Neuronal stem cell (in vitro differentiated cells): ENCODE measurements at regions not wholly inside any gene's neighbourhood (a gene's known extent, or its start where the extent isn't known, plus 50 kb on each side); places are given as distances from the start of the nearest gene placed in this dataset.

Experiments
- DNase-seq: peaks from one replicate; pipeline ENCODE4 v3.0.0-alpha.2; 2013; ENCODE audit warnings: low spot score
- H2AFZ ChIP-seq: one replicate; pipeline ENCODE4 v1.6.1; 2013; ENCODE audit warnings: mild to moderate bottlenecking, low read length, inconsistent platforms
- H2AK5ac ChIP-seq: 2 replicates; pipeline ENCODE4 v1.6.1; 2013; ENCODE audit warnings: low read depth, mild to moderate bottlenecking, inconsistent platforms, low read length, moderate library complexity, mixed read lengths
- H2BK120ac ChIP-seq: 2 replicates; pipeline ENCODE4 v1.6.1; 2013; ENCODE audit warnings: low read depth, mild to moderate bottlenecking, inconsistent platforms, low read length, moderate library complexity, mixed read lengths
- H2BK12ac ChIP-seq: one replicate; pipeline ENCODE4 v1.6.1; 2013; ENCODE audit warnings: low read length, inconsistent platforms
- H2BK15ac ChIP-seq: 2 replicates; pipeline ENCODE4 v1.6.1; 2013; ENCODE audit warnings: mild to moderate bottlenecking, low read length, inconsistent platforms, mixed read lengths
- H2BK5ac ChIP-seq: one replicate; pipeline ENCODE4 v1.6.1; 2013; ENCODE audit warnings: inconsistent platforms, mild to moderate bottlenecking, low read length, moderate library complexity
- H3K14ac ChIP-seq: one replicate; pipeline ENCODE4 v1.6.1; 2013; ENCODE audit warnings: low read length, inconsistent platforms
- H3K18ac ChIP-seq: 2 replicates; pipeline ENCODE4 v1.6.1; 2013; ENCODE audit warnings: low read length, inconsistent platforms
- H3K23ac ChIP-seq: 2 replicates; pipeline ENCODE4 v1.6.1; 2013; ENCODE audit warnings: low read depth, mild to moderate bottlenecking, mixed read lengths, low read length, inconsistent platforms; ENCODE audit not compliant: poor library complexity
- H3K27ac ChIP-seq: replicated peaks from 3 replicates; pipeline ENCODE4 v1.5.1; 2013; ENCODE audit warnings: low read length, inconsistent platforms
- H3K27me3 ChIP-seq, 3 experiments: 2 replicates each; pipeline ENCODE4 v1.6.1; 2013; ENCODE audit warnings: low read length in 3 of 3, mild to moderate bottlenecking in 2 of 3, inconsistent platforms in 1 of 3, low read depth in 1 of 3, mixed read lengths in 1 of 3, moderate library complexity in 1 of 3; ENCODE audit not compliant: control insufficient read depth in 3 of 3, insufficient read depth in 3 of 3
- H3K36me3 ChIP-seq, 2 donors: replicated peaks in 1 of 2; 2 replicates each; pipeline ENCODE4 v1.6.1; 2013; ENCODE audit warnings: low read length in 2 of 2; ENCODE audit not compliant: control insufficient read depth in 2 of 2, insufficient read depth in 2 of 2
- H3K4ac ChIP-seq: 2 replicates; pipeline ENCODE4 v1.6.1; 2013; ENCODE audit warnings: inconsistent platforms, mild to moderate bottlenecking, low read length, moderate library complexity
- H3K4me1 ChIP-seq, 2 donors: 1 replicate in 1 of 2; 2 replicates in 1 of 2; pipeline ENCODE4 v1.6.1; 2013; ENCODE audit warnings: low read length in 2 of 2, low read depth in 1 of 2; ENCODE audit not compliant: control insufficient read depth in 2 of 2, insufficient read depth in 1 of 2
- H3K4me2 ChIP-seq: one replicate; pipeline ENCODE4 v1.6.1; 2013; ENCODE audit warnings: mild to moderate bottlenecking, low read length, inconsistent platforms; ENCODE audit not compliant: insufficient read depth, poor library complexity, severe bottlenecking
- H3K4me3 ChIP-seq, 2 donors: 2 replicates each; pipeline ENCODE4 v1.5.1; 2013; ENCODE audit warnings: low read length in 2 of 2, mild to moderate bottlenecking in 2 of 2, inconsistent platforms in 1 of 2, moderate library complexity in 1 of 2
- H3K79me1 ChIP-seq: one replicate; pipeline ENCODE4 v1.6.1; 2013; ENCODE audit warnings: low read depth, mild to moderate bottlenecking, inconsistent platforms, low read length, moderate library complexity
- H3K9ac ChIP-seq: one replicate; pipeline ENCODE4 v1.6.1; 2013; ENCODE audit warnings: mild to moderate bottlenecking, low read depth, low read length, inconsistent platforms; ENCODE audit not compliant: poor library complexity
- H3K9me3 ChIP-seq, 2 donors: replicated peaks in 1 of 2; 2 replicates each; pipeline versions ENCODE3 to v1.6.1; 2013; ENCODE audit warnings: low read length in 2 of 2, mild to moderate bottlenecking in 2 of 2, inconsistent platforms in 1 of 2, low read depth in 1 of 2, mixed read lengths in 1 of 2, moderate library complexity in 1 of 2; ENCODE audit not compliant: control insufficient read depth in 2 of 2, insufficient read depth in 1 of 2
- H4K8ac ChIP-seq: one replicate; pipeline ENCODE4 v1.6.1; 2013; ENCODE audit warnings: low read depth, mild to moderate bottlenecking, inconsistent platforms, low read length, moderate library complexity
- H4K91ac ChIP-seq: one replicate; pipeline ENCODE4 v1.6.1; 2013; ENCODE audit warnings: low read length, low read depth, mild to moderate bottlenecking, inconsistent platforms; ENCODE audit not compliant: poor library complexity
- WGBS, 2 donors: extraction: QIAGEN DNeasy Blood & Tissue Kit; methylation state at CpG; one replicate each; pipeline ENCODE4 v1.1.7; 2013; ENCODE audit warnings: missing lambda C conversion rate in 2 of 2, mixed read lengths in 1 of 2; ENCODE audit not compliant: insufficient read length in 2 of 2, insufficient replicate concordance in 1 of 2; ENCODE audit errors: extremely low coverage in 2 of 2; 5-methylcytosine and 5-hydroxymethylcytosine counted together

- no peak overlapping the region for H2BK120ac ChIP-seq
- no peak overlapping the region for H3K23ac ChIP-seq
- no peak overlapping the region for H2BK15ac ChIP-seq
- H4K8ac ChIP-seq = no peak overlapping the region
- H3K27me3 ChIP-seq = peaks cover 0 to 14% (median 0%) of the 10 kb centered on the region in 3 experiments
- no peaks in the 10 kb centered on the region for H3K79me1 ChIP-seq
- no peak overlapping the region for H3K9ac ChIP-seq
- no peak overlapping the region for H2AK5ac ChIP-seq
- no peak overlapping the region for H4K91ac ChIP-seq
- H3K4me1 ChIP-seq = peaks cover 0 to 4% of the 10 kb centered on the region in 2 donors
- H3K4me2 ChIP-seq = no peak overlapping the region
- H3K36me3 ChIP-seq = no peaks in the 10 kb centered on the region
- no peak overlapping the region for H3K18ac ChIP-seq
- DNase-seq = no peak
- no CpG with 5 or more reads among the region's 5 CpGs for WGBS, 2 donors
- H2BK12ac ChIP-seq = no peak overlapping the region
- no peak overlapping the region for H3K4ac ChIP-seq
- no peak overlapping the region for H2BK5ac ChIP-seq
- no peaks in the 10 kb centered on the region for H3K9me3 ChIP-seq
- H2AFZ ChIP-seq = no peak overlapping the region
- H3K4me3 ChIP-seq = no peak overlapping the region
- no peak overlapping the region for H3K14ac ChIP-seq
- H3K27ac ChIP-seq = no peak overlapping the region
Measured at GRCh38 chr18:10330428-10330827, 124.0 kb upstream of the APCDD1 start.

- no peak overlapping the region for H3K4me2 ChIP-seq
- peak; percentile 43 for DNase-seq
- no peak overlapping the region for H2BK5ac ChIP-seq
- no peak overlapping the region for H3K4me3 ChIP-seq
- H3K36me3 ChIP-seq = no peaks in the 10 kb centered on the region
- H3K4me1 ChIP-seq = peaks cover 0 to 4% of the 10 kb centered on the region in 2 donors
- no peak overlapping the region for H2BK12ac ChIP-seq
- H4K91ac ChIP-seq = no peak overlapping the region
- H3K79me1 ChIP-seq = no peaks in the 10 kb centered on the region
- no peak overlapping the region for H3K4ac ChIP-seq
- H3K9me3 ChIP-seq = no peaks in the 10 kb centered on the region
- H4K8ac ChIP-seq = no peak overlapping the region
- H2AK5ac ChIP-seq = no peak overlapping the region
- H2BK120ac ChIP-seq = no peak overlapping the region
- H3K23ac ChIP-seq = no peak overlapping the region
- no peak overlapping the region for H2AFZ ChIP-seq
- H2BK15ac ChIP-seq = no peak overlapping the region
- no peak overlapping the region for H3K18ac ChIP-seq
- peaks cover 0 to 14% (median 0%) of the 10 kb centered on the region in 3 experiments for H3K27me3 ChIP-seq
- WGBS, 2 donors = no CpG with 5 or more reads among the region's 9 CpGs
- H3K9ac ChIP-seq = no peak overlapping the region
- no peak overlapping the region for H3K27ac ChIP-seq
- H3K14ac ChIP-seq = no peak overlapping the region
Measured at GRCh38 chr18:10332452-10332851, 122.0 kb upstream of the APCDD1 start.

- DNase-seq = no peak
- Histone ChIP-seq H2AFZ (no peak overlapping the region), H3K23ac (no peak overlapping the region)
Measured at GRCh38 chr18:10336749-10337350, 117.6 kb upstream of the APCDD1 start.

GRCh38 chr18:10340821-10341220 is 113.6 kb upstream of the APCDD1 start:
- Histone ChIP-seq H3K27ac (no peak overlapping the region), H2BK5ac (no peak overlapping the region), H3K18ac (no peak overlapping the region), H2BK12ac (no peak overlapping the region), H3K23ac (peak overlapping the region; percentile 13), H4K8ac (no peak overlapping the region), H2BK120ac (no peak overlapping the region), H2AFZ (peak overlapping the region; percentile 3), H3K4me2 (no peak overlapping the region), H2AK5ac (no peak overlapping the region), H4K91ac (no peak overlapping the region), H3K9me3 (no peaks in the 10 kb centered on the region), H3K9ac (peak overlapping the region; percentile 24), H3K14ac (no peak overlapping the region), H3K27me3 (peaks cover 0 to 2% (median 0%) of the 10 kb centered on the region in 3 experiments), H3K79me1 (peaks cover 2% of the 10 kb centered on the region), H3K4me3 (no peak overlapping the region), H3K4me1 (no peaks in the 10 kb centered on the region), H3K4ac (no peak overlapping the region), H3K36me3 (no peaks in the 10 kb centered on the region), H2BK15ac (no peak overlapping the region)
- no peak for DNase-seq
- WGBS, 2 donors = no CpG with 5 or more reads among the region's 5 CpGs

More at GRCh38 chr18:10336749-10337350, 117.6 kb upstream of the APCDD1 start:
- Histone ChIP-seq H3K4me1 (peaks cover 0 to 2% of the 10 kb centered on the region in 2 donors), H3K4me3 (no peak overlapping the region), H3K36me3 (no peaks in the 10 kb centered on the region), H4K8ac (no peak overlapping the region), H3K9me3 (no peaks in the 10 kb centered on the region), H2AK5ac (no peak overlapping the region), H3K14ac (no peak overlapping the region), H3K18ac (peak overlapping the region; percentile 88), H2BK15ac (no peak overlapping the region), H4K91ac (no peak overlapping the region), H3K27me3 (peaks cover 0 to 6% (median 0%) of the 10 kb centered on the region in 3 experiments), H3K27ac (no peak overlapping the region), H3K4ac (no peak overlapping the region), H3K9ac (no peak overlapping the region), H2BK120ac (no peak overlapping the region), H2BK12ac (no peak overlapping the region), H3K79me1 (no peaks in the 10 kb centered on the region), H3K4me2 (no peak overlapping the region), H2BK5ac (no peak overlapping the region)
- no CpG with 5 or more reads among the region's 14 CpGs for WGBS, 2 donors
